ENCODE measurements at regions not wholly inside any gene's neighbourhood (a gene's known extent, or its start where the extent isn't known, plus 50 kb on each side); places are given as distances from the start of the nearest gene placed in this dataset.

DNA sequence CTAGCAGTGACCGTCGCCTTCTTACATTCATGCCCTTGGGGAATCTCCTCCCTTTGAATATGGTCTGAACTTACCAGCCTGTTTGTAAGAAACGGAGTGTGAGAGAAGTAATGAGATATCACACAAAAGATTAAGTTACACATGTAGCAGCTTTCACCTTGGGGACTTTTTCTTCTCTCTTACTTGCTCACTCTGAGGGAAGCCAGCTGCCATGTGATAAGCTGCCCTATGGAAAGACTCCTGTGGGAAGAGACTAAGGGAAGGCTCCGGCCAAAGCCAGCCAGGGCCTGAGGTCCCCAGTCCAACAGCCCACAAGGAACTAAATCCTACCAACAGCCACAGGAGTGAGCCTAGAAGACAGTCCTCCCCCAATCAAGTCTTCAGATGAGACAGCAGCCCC lies 190.4 kb upstream of the TSC22D2 start:
- no peak overlapping the region for H3K4ac ChIP-seq (replicated peaks; ENCODE audit: insufficient read length, low read depth, low read length)
- no peak overlapping the region for H2BK120ac ChIP-seq (replicated peaks; ENCODE audit: low read depth, low read length)
- peaks cover 0 to 7% (median 2%) of the 10 kb centered on the region in 4 experiments; a peak in 5 of 7 replicates for H3K27me3 ChIP-seq (replicated peaks in 1 of 4; ENCODE audit: control insufficient read depth in 3 of 4, extremely low read depth in 1 of 4, insufficient read depth in 3 of 4, low read length in 3 of 4)
- peaks cover 6% of the 10 kb centered on the region; the same call in 1 of the 2 replicates for H3K23me2 ChIP-seq (ENCODE audit: low read depth, low read length)
- no peak overlapping the region for H2BK15ac ChIP-seq (ENCODE audit: low read length)
- DNase-seq (ENCODE audit: low read depth in 1 of 2, low spot score in 2 of 2): no peak
- H3K36me3 ChIP-seq (ENCODE audit: control insufficient read depth in 2 of 4, insufficient read depth in 4 of 4, low read length in 3 of 4): no peaks in the 10 kb centered on the region
- no peak overlapping the region for H2BK12ac ChIP-seq (ENCODE audit: low read depth, low read length)
- H2AK5ac ChIP-seq (ENCODE audit: low read depth, low read length): no peak overlapping the region
- no peak overlapping the region for H2AFZ ChIP-seq (ENCODE audit: low read length)
- H3K4me1 ChIP-seq (replicated peaks in 1 of 4; ENCODE audit: control insufficient read depth in 3 of 4, insufficient read depth in 4 of 4, low read length in 3 of 4): peaks cover 4 to 18% (median 9%) of the 10 kb centered on the region in 4 experiments; a peak in 6 of 7 replicates
- H3K27ac ChIP-seq (ENCODE audit: low read depth, low read length): no peak overlapping the region
- H3K9ac ChIP-seq (replicated peaks in 1 of 4; ENCODE audit: extremely low read depth in 1 of 4, low read depth in 3 of 4, low read length in 3 of 4): no peak overlapping the region
- H2BK5ac ChIP-seq (ENCODE audit: low read depth, low read length): no peak overlapping the region
- H4K91ac ChIP-seq (replicated peaks; ENCODE audit: insufficient read length, low read length): peak overlapping the region; percentile 57
- H3K79me1 ChIP-seq (ENCODE audit: low read depth, low read length): no peaks in the 10 kb centered on the region; the same call in 1 of the 2 replicates
- H3K18ac ChIP-seq (ENCODE audit: extremely low read depth, low read length): no peak overlapping the region
- H3K56ac ChIP-seq (replicated peaks; ENCODE audit: insufficient read length, low read depth, low read length): no peak overlapping the region
- FAIRE-seq: no peak
- H3K23ac ChIP-seq (ENCODE audit: insufficient read length): no peak overlapping the region
- no peak overlapping the region for H3K14ac ChIP-seq (ENCODE audit: insufficient read length)
- CTCF ChIA-PET (ENCODE audit: partially characterized antibody): interaction anchor here (0.9 to 6.8 kb wide), 6 partner anchors 10 to 281 kb away, joined by 3 to 75 read pairs (median 4); partner anchors contain the start of gene PFN2
- no peak overlapping the region for H3K4me2 ChIP-seq (ENCODE audit: insufficient read depth in 1 of 2, low read depth in 2 of 2, low read length in 2 of 2)
- no peak overlapping the region for H4K5ac ChIP-seq (ENCODE audit: insufficient read length, low read depth, low read length)
- H3K4me3 ChIP-seq (ENCODE audit: extremely low read depth in 1 of 4, insufficient read depth in 2 of 4, low read depth in 3 of 4, low read length in 4 of 4): no peak overlapping the region
- no peak overlapping the region for H4K8ac ChIP-seq (ENCODE audit: extremely low read depth, insufficient read depth, low read length)
- H4K20me1 ChIP-seq (replicated peaks in 1 of 2; ENCODE audit: control insufficient read depth in 1 of 2, insufficient read depth in 2 of 2, low read length in 2 of 2): peaks cover 0 to 4% of the 10 kb centered on the region in 2 experiments
- WGBS, 2 experiments (ENCODE audit: extremely low coverage in 1 of 2, insufficient coverage in 1 of 2, insufficient read length in 1 of 2, insufficient replicate concordance in 2 of 2, low coverage in 1 of 2, low lambda C conversion rate in 2 of 2, missing lambda C conversion rate in 1 of 2): 96% methylated on average over 4 of the region's 4 CpGs; no CpG with 5 or more reads in 1 of the 2 experiments
- H2BK20ac ChIP-seq (ENCODE audit: low read length): no peak overlapping the region
- peaks cover 3 to 6% of the 10 kb centered on the region in 2 experiments; a peak in 3 of 4 replicates for H3K9me3 ChIP-seq (ENCODE audit: insufficient read depth in 2 of 2, low read depth in 1 of 2, low read length in 1 of 2)
- POLR2A ChIA-PET (ENCODE audit: partially characterized antibody): interaction anchor here (1.7 kb wide), 1 partner anchor 247 kb away, joined by 4 read pairs; the partner anchor contains the start of gene PFN2
- H3K79me2 ChIP-seq (ENCODE audit: control insufficient read depth in 1 of 2, insufficient read depth in 2 of 2, low read length in 2 of 2): no peaks in the 10 kb centered on the region
- TF ChIP-seq CBX8 (IDR thresholded peaks at IDR 0.05; ENCODE audit: borderline replicate concordance, low read depth, low read length) (no peak), KDM5A (IDR thresholded peaks at IDR 0.05; ENCODE audit: low read length) (no peak), CTBP2 (IDR thresholded peaks at IDR 0.05; ENCODE audit: borderline replicate concordance, insufficient read depth, insufficient read length, low read length) (no peak), MAFK (IDR thresholded peaks at IDR 0.05; ENCODE audit: low read depth, low read length) (no peak), RXRA (IDR thresholded peaks at IDR 0.05; ENCODE audit: insufficient read depth, low read depth, low read length) (no peak), RAD21 (IDR thresholded peaks at IDR 0.05 in 1 of 2, conservative IDR thresholded peaks at IDR 0.05 in 1 of 2; ENCODE audit: low read depth in 2 of 2, low read length in 2 of 2) (no peak), CEBPB (IDR thresholded peaks at IDR 0.05; ENCODE audit: low read depth, low read length) (no peak), PHF8 (conservative IDR thresholded peaks at IDR 0.05; ENCODE audit: low read depth, low read length) (no peak), NRF1 (IDR thresholded peaks at IDR 0.05; ENCODE audit: low read depth, low read length) (no peak), GABPA (IDR thresholded peaks at IDR 0.05; ENCODE audit: borderline replicate concordance, insufficient read depth, low read length) (no peak)
- TF ChIP-seq, protein P1, sequence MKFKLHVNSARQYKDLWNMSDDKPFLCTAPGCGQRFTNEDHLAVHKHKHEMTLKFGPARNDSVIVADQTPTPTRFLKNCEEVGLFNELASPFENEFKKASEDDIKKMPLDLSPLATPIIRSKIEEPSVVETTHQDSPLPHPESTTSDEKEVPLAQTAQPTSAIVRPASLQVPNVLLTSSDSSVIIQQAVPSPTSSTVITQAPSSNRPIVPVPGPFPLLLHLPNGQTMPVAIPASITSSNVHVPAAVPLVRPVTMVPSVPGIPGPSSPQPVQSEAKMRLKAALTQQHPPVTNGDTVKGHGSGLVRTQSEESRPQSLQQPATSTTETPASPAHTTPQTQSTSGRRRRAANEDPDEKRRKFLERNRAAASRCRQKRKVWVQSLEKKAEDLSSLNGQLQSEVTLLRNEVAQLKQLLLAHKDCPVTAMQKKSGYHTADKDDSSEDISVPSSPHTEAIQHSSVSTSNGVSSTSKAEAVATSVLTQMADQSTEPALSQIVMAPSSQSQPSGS (IDR thresholded peaks at IDR 0.05; ENCODE audit: low read length): no peak
